OCI-LY1 (cell line): ENCODE measurements at regions not wholly inside any gene's neighbourhood (a gene's known extent, or its start where the extent isn't known, plus 50 kb on each side); places are given as distances from the start of the nearest gene placed in this dataset.

ENCODE experiments used
- CTCF ChIP-seq: fragments of 200-600 bp; sonication (generic), shearing (Covaris generic); IDR thresholded peaks from 2 replicates; pipeline ENCODE4 v1.5.1; 2017; ENCODE audit warnings: mild to moderate bottlenecking, antibody characterized with exemption, low read length, moderate library complexity, mixed read lengths
- EZH2 ChIP-seq: fragments of 200-600 bp; sonication (generic), shearing (Covaris generic); IDR thresholded peaks from 2 replicates; pipeline ENCODE4 v1.8.0; 2017; ENCODE audit warnings: borderline replicate concordance, mixed run types, mild to moderate bottlenecking, antibody characterized with exemption, low read length, moderate library complexity, mixed read lengths

- no peak for TF ChIP-seq CTCF
- no peak for TF ChIP-seq EZH2
Observed at GRCh38 chr2:52396836-52397235, 1364.9 kb upstream of the NRXN1 start.
